GM18517 (cell line): ENCODE measurements at regions not wholly inside any gene's neighbourhood (a gene's known extent, or its start where the extent isn't known, plus 50 kb on each side); places are given as distances from the start of the nearest gene placed in this dataset.
A peak's percentile ranks its signal among the peaks of the same experiment; 100 is the strongest.
"Not testable (repeated sequence)": the region's sequence is repeated elsewhere in the genome, so short reads cannot be mapped to it uniquely, and the experiment has no call there.

Source experiments
- ATAC-seq: cut with Tn5 transposase; IDR thresholded peaks from one replicate; pipeline ENCODE4 v1.9.1; 2021; ENCODE audit warnings: mild to moderate bottlenecking, moderate library complexity; ENCODE audit not compliant: unreplicated experiment

GRCh38 chr9:62874213-62874612 lies 1684.4 kb downstream of the SPATA31A7 start:
- not testable (repeated sequence) for ATAC-seq

GRCh38 chr9:62874745-62875599 lies 1685.1 kb downstream of the SPATA31A7 start:
- not testable (repeated sequence) for ATAC-seq

- ATAC-seq = not testable (repeated sequence)
Measured at GRCh38 chr9:62877552-62877951, 1687.7 kb downstream of the SPATA31A7 start.

- ATAC-seq = not testable (repeated sequence)
Measured at GRCh38 chr9:62877987-62878386, 1688.2 kb downstream of the SPATA31A7 start.

GRCh38 chr9:62880453-62880852 lies 1690.6 kb downstream of the SPATA31A7 start:
- not testable (repeated sequence) for ATAC-seq

GRCh38 chr9:62880971-62881370 lies 1691.1 kb downstream of the SPATA31A7 start:
- not testable (repeated sequence) for ATAC-seq

- not testable (repeated sequence) for ATAC-seq
Measured at GRCh38 chr9:62881811-62882210, 1692.0 kb downstream of the SPATA31A7 start.

- not testable (repeated sequence) for ATAC-seq
Measured at GRCh38 chr9:62882717-62883116, 1692.9 kb downstream of the SPATA31A7 start.

GRCh38 chr9:62896692-62897091 lies 1706.9 kb downstream of the SPATA31A7 start:
- ATAC-seq = not testable (repeated sequence)

GRCh38 chr9:62897411-62898225 lies 1707.8 kb downstream of the SPATA31A7 start:
- not testable (repeated sequence) for ATAC-seq

- not testable (repeated sequence) for ATAC-seq
Measured at GRCh38 chr9:62899666-62900065, 1709.8 kb downstream of the SPATA31A7 start.

- ATAC-seq = not testable (repeated sequence)
Measured at GRCh38 chr9:62904061-62904460, 1714.2 kb downstream of the SPATA31A7 start.

- ATAC-seq = not testable (repeated sequence)
Measured at GRCh38 chr9:62905722-62906121, 1715.9 kb downstream of the SPATA31A7 start.

GRCh38 chr9:62907866-62908265 lies 1718.0 kb downstream of the SPATA31A7 start:
- ATAC-seq = not testable (repeated sequence)

- ATAC-seq = not testable (repeated sequence)
Measured at GRCh38 chr9:62908271-62908670, 1718.4 kb downstream of the SPATA31A7 start.

GRCh38 chr9:62909447-62909846 lies 1719.6 kb downstream of the SPATA31A7 start:
- not testable (repeated sequence) for ATAC-seq

GRCh38 chr9:62912278-62912677 lies 1722.4 kb downstream of the SPATA31A7 start:
- not testable (repeated sequence) for ATAC-seq

GRCh38 chr9:62915168-62915567 lies 1725.3 kb downstream of the SPATA31A7 start:
- ATAC-seq = not testable (repeated sequence)

- ATAC-seq = peak; percentile 99
Measured at GRCh38 chr9:62915661-62916060, 1725.8 kb downstream of the SPATA31A7 start.

- not testable (repeated sequence) for ATAC-seq
Measured at GRCh38 chr9:62918648-62919385, 1729.0 kb downstream of the SPATA31A7 start.

GRCh38 chr9:62931484-62931883 lies 1741.6 kb downstream of the SPATA31A7 start:
- ATAC-seq = not testable (repeated sequence)
